IPS-NIHi7 (cell line): ENCODE measurements at regions not wholly inside any gene's neighbourhood (a gene's known extent, or its start where the extent isn't known, plus 50 kb on each side); places are given as distances from the start of the nearest gene placed in this dataset.

Experiments
- DNase-seq: peaks from one replicate; pipeline ENCODE4 v3.0.0; 2012; ENCODE audit warnings: mixed read lengths; ENCODE audit errors: extremely low spot score

DNA sequence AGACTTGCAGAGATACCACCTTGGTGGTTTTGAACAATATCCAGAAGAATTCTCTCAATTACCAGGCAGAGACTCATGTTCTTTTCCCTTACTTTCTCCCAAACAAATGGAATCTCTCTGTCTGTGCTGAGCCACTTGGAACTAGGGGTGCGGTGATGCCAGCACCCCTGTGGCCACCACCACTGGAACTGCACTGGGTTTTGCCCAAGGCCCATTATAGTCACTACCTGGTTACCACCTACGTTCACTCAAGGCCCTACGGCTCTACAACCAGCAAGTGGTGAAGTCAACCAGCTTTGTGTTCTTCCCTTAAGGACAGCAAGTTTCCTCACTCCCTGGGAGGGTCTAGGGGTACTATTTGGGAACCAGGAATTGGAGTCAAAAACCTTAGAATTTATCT is 1183.7 kb downstream of the FSTL5 start:
- DNase-seq: no peak

DNA sequence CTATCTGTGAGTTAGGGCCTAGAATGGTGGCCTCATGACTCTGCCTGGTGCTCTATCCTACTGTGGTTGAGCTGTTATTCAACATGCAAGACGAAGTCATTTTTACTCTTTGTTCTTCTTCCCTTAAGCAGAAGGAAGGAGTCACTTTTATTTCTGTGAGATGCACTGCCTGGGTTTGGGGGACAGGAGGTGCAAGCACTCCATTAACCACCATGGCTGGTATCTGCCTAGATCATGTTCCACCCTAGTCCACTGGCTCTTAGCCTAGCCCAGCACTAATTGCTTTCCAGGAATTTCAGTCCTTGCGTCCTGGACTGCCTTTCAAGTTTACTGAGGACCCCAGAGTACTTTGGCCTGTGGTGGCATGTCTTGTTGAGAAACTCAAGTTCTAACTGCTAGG is 1182.7 kb downstream of the FSTL5 start:
- DNase-seq: no peak

DNA sequence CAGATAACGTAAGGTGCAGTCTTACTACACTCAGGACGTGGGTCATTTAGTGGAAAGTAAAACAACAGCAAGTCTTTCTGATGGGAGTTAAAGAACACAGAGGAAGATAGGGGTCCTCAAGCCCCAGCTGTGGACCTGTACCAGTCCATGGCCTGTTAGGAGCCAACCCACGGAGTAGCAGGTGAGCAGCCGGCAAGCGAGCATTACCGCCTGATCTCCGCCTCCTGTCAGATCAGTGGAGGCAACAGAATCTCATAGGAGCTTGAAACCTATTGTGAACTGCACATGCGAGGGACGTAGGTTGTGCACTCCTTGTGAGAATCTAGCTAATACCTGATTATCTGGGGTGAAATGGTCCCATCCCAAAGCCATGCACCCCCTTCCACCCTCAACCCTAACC is 1180.8 kb downstream of the FSTL5 start:
- DNase-seq: no peak

DNA sequence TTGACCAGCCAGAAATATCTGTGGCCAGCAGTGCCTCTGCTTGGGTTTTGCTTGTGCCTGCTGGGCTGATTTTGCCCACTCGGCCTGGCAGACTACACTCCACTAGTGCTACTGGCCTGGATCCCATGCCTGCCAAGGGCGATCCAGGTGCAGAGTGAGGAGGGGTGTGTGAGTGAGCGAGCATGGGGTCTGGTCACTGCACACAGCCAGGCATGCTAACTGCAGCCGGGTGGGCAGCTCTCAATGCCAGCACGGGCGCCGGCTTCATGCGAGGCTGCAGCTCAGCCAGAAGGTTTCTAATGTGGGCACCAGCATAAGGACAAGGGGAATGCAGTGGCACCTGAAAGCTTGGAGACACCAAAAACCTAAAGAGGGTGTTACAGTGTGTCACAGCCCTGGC is 1161.4 kb downstream of the FSTL5 start:
- no peak for DNase-seq

- DNase-seq: no peak
These were observed 1160.3 kb downstream of the FSTL5 start for GRCh38 chr4:161003418-161004057.

DNA sequence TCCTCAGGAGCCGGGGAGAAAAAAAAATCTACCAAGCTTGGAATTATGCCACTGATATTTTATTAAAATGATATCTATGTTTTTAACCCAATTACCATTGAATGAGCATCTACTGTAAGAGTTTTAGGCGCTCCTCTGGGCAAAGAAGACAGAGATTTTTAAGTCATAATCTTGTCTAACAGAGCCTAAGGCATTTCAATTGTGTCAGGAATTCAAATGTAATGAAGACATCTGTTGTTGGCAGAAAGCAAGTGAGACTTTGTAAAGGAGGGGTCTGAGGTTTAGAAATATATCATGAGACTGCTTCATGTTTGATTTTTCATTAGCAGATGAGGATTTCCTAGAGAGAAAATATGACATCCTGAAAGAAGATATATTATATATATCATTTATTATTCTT is 1158.1 kb downstream of the FSTL5 start:
- no peak for DNase-seq

DNA sequence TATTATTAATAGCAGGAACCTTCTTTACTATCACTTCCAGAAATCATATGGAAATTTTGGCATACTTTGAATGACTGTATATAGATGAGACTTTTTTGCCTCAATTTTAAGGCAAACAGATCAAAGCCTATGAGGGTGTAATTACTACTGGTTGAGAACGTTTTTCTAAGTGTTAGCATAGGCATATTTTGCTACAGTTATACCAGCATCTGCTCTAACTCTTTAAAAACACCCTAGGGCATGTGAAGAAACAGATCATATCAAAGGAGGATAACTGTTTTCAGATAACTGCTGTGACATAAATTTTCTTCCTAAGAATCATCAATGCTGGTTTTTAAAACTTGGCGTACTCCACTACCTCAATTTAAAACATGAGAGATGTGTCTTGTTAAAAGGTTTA is 1155.3 kb downstream of the FSTL5 start:
- no peak for DNase-seq

- no peak for DNase-seq
These were observed 1153.6 kb downstream of the FSTL5 start for GRCh38 chr4:161010227-161010626.
